ENCODE measurements at regions not wholly inside any gene's neighbourhood (a gene's known extent, or its start where the extent isn't known, plus 50 kb on each side); places are given as distances from the start of the nearest gene placed in this dataset.

DNA sequence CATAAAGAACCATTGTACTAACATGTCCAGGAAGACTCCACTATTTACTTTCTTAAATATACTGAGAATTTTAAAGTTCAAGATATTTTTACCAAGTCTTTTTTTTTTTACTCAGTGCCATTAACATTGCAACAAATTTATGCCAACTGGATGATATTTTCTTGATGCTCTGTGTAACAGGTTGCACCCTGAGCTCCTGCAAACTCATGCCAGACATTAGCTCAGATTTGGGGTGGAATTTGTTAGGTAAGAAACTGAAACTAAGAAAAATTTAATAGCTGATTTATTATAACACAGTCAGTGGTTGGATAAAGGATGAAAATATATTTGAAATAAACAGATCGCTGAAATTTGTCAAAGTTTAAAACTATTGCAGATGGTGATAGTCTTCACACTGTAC lies 228.6 kb upstream of the SPHKAP start:
- Histone ChIP-seq H3K4me3 (replicated peaks in 1 of 3) (no peak overlapping the region), H3K36me3 (no peaks in the 10 kb centered on the region), H3K9me3 (no peaks in the 10 kb centered on the region), H3K27ac (no peak overlapping the region), H3K27me3 (no peaks in the 10 kb centered on the region), H3K4me1 (no peaks in the 10 kb centered on the region)
- TF ChIP-seq CTCF (IDR thresholded peaks at IDR 0.05) (no peak), POLR2A (IDR thresholded peaks at IDR 0.05) (no peak)
- DNase-seq: no peak
- intact Hi-C loops (cut with DNase I): no loop called here
- WGBS, 2 donors: 97 to 98% methylated on average over 1 of the region's 1 CpG

GRCh38 chr2:228409493-228409892 lies 228.0 kb upstream of the SPHKAP start:
- Histone ChIP-seq H3K4me1 (no peaks in the 10 kb centered on the region), H3K27ac (no peak overlapping the region), H3K36me3 (no peaks in the 10 kb centered on the region), H3K4me3 (replicated peaks in 1 of 3) (no peak overlapping the region), H3K9me3 (no peaks in the 10 kb centered on the region), H3K27me3 (no peaks in the 10 kb centered on the region)
- WGBS, 2 donors: 49 to 52% methylated on average over 1 of the region's 1 CpG
- intact Hi-C loops (cut with DNase I): no loop called here
- DNase-seq: no peak
- TF ChIP-seq POLR2A (IDR thresholded peaks at IDR 0.05): no peak
- TF ChIP-seq CTCF (IDR thresholded peaks at IDR 0.05): no peak

DNA sequence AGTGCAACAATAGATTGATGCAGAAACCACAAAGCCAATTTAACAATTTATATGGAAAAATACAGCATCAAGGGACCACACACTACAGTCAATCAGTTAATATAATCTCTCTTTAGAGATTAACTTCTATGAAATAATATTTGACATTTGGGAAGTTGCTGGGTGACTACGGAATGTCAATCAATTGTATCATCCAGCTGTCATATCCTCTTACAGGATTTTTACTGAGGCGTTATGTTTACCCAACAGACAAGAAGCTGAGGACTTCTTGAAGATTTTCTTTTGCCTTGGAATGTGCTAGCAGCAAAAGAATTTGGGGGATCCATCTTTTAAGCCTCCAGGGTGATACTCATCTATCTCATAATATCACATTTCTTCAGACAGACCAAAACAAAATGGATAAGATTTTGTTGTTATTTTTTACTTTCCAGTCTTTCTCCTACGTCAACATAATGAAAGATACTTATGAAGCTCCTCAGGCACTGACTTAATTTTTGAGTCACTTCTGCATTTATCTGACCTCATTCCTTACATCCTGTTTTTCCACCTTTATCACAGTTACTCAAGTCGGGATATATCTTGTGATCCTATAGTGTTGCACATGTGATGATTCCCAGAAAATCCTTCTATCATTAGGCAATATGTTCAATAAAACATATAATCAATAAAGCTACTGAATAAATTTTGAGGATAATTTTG lies 227.2 kb upstream of the SPHKAP start:
- H3K4me1 ChIP-seq: no peaks in the 10 kb centered on the region
- H3K9me3 ChIP-seq: no peaks in the 10 kb centered on the region
- H3K4me3 ChIP-seq (replicated peaks in 1 of 3): no peak overlapping the region
- no peak overlapping the region for H3K27ac ChIP-seq
- H3K36me3 ChIP-seq: no peaks in the 10 kb centered on the region
- WGBS, 2 donors: 83 to 85% methylated on average over 4 of the region's 4 CpGs
- intact Hi-C loops (cut with DNase I): no loop called here
- no peak for DNase-seq
- no peaks in the 10 kb centered on the region for H3K27me3 ChIP-seq
- TF ChIP-seq POLR2A (IDR thresholded peaks at IDR 0.05): no peak

- no peaks in the 10 kb centered on the region for H3K9me3 ChIP-seq
- no peak overlapping the region for H3K4me3 ChIP-seq (replicated peaks in 1 of 3)
- no peaks in the 10 kb centered on the region for H3K36me3 ChIP-seq
- intact Hi-C loops (cut with DNase I): no loop called here
- H3K27ac ChIP-seq: no peak overlapping the region
- no peaks in the 10 kb centered on the region for H3K4me1 ChIP-seq
- TF ChIP-seq POLR2A (IDR thresholded peaks at IDR 0.05): no peak
- TF ChIP-seq CTCF (IDR thresholded peaks at IDR 0.05): no peak
- H3K27me3 ChIP-seq: no peaks in the 10 kb centered on the region
- no peak for DNase-seq
Observed at GRCh38 chr2:228407821-228408220, 226.3 kb upstream of the SPHKAP start.

DNA sequence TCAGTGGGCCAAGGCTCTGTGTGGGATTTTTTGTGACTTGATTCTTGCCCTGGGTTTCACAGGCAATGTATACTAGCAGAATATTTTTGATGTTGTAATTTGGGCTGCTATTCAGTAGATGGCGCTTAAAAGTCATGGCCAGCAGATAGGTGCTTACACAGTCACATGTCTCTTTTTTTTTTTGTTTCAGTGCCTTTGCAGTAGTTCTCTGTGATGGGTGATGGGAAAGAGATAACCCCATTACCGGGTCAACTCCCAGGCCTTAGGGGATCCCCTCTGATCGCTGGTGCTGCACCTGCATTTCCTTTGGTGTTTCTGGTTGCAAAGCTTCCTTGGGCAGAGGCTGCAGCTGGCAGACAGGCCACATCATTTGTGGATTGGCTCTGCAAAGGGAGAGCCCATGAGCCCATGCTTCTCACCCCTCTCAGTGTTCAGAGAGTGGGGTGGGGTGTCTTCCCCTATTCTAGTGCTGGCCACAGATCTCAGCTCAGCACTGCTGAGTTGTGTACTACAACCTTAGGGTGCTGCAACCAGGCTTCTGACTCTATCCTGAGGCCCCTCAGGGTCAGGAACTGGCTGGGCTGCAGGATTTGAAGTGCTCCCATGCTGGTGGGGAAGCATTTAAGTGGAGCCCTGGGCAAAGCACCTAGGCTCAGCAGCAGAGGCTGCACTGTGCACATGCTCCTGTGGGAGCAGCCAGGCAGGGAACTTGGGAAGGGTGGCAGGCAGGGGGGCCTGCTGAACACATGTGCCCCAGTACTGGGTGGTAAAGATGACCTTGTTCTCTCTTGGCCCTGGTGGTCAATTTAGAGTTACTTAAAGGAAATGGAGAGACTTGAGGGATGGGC lies 219.8 kb upstream of the SPHKAP start:
- no peaks in the 10 kb centered on the region for H3K9me3 ChIP-seq
- intact Hi-C loops (cut with DNase I): no loop called here
- no peaks in the 10 kb centered on the region for H3K4me1 ChIP-seq
- no peak overlapping the region for H3K27ac ChIP-seq
- H3K27me3 ChIP-seq: no peaks in the 10 kb centered on the region
- 69% methylated on average over 3 of the region's 3 CpGs; no CpG with 5 or more reads in 1 of the 2 donors for WGBS, 2 donors
- H3K4me3 ChIP-seq (replicated peaks in 1 of 3): no peak overlapping the region
- no peaks in the 10 kb centered on the region for H3K36me3 ChIP-seq
- no peak for DNase-seq
- TF ChIP-seq CTCF (IDR thresholded peaks at IDR 0.05) (no peak), POLR2A (IDR thresholded peaks at IDR 0.05) (no peak)

Data from thyroid gland (tissue), 4 donors.